ENCODE measurements at regions not wholly inside any gene's neighbourhood (a gene's known extent, or its start where the extent isn't known, plus 50 kb on each side); places are given as distances from the start of the nearest gene placed in this dataset.

- in situ Hi-C loops (cut with MboI): no loop called here
- H3K27me3 ChIP-seq (ENCODE audit: control insufficient read depth in 2 of 2, insufficient read depth in 2 of 2, low read length in 2 of 2): peaks cover 0 to 4% of the 10 kb centered on the region in 2 experiments; a peak in 1 of 5 replicates
- DNase-seq (ENCODE audit: extremely low read depth in 1 of 4, low spot score in 3 of 4) (no peak), FAIRE-seq (no peak), ATAC-seq (no peak)
- POLR2A ChIA-PET: interaction anchor here (0.6 kb wide), 1 partner anchor 196 kb away, joined by 3 read pairs; no protein-coding TSS in a partner anchor
- no peak overlapping the region for H3K4me2 ChIP-seq (ENCODE audit: insufficient read depth, low read length)
- H4K20me1 ChIP-seq (replicated peaks; ENCODE audit: control insufficient read depth, insufficient read depth, low read length): no peaks in the 10 kb centered on the region
- no peaks in the 10 kb centered on the region for H3K79me2 ChIP-seq (ENCODE audit: control insufficient read depth, insufficient read depth, low read length)
- no peak for TF ChIP-seq DACH1 (IDR thresholded peaks at IDR 0.05; ENCODE audit: partially characterized antibody)
- TF ChIP-seq ZNF507 (tag; conservative IDR thresholded peaks at IDR 0.05): no peak
- TF ChIP-seq, protein P1, sequence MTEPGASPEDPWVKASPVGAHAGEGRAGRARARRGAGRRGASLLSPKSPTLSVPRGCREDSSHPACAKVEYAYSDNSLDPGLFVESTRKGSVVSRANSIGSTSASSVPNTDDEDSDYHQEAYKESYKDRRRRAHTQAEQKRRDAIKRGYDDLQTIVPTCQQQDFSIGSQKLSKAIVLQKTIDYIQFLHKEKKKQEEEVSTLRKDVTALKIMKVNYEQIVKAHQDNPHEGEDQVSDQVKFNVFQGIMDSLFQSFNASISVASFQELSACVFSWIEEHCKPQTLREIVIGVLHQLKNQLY (CRISPR knock-in tag; conservative IDR thresholded peaks at IDR 0.05): no peak
- BruUV-seq (replicated peaks): no TSS peak
- intact Hi-C loops (cut with micrococcal nuclease): no loop called here
- CTCF ChIA-PET (ENCODE audit: low intra/inter-chr PET ratio): no interaction called here
- H3K4me3 ChIP-seq: no peak overlapping the region
- WGBS (ENCODE audit: insufficient coverage, low coverage, missing lambda C conversion rate): 6% methylated on average over 8 of the region's 8 CpGs
- no peaks in the 10 kb centered on the region for H3K9me3 ChIP-seq (replicated peaks; ENCODE audit: control insufficient read depth, insufficient read depth, low read depth, low read length)
- no peak overlapping the region for H3K27ac ChIP-seq (ENCODE audit: extremely low read depth, low read depth, low read length)
- H3K9ac ChIP-seq (ENCODE audit: insufficient read depth in 1 of 2, low read depth in 2 of 2, low read length in 2 of 2): no peak overlapping the region
- H2AFZ ChIP-seq (ENCODE audit: low read depth, low read length): no peak overlapping the region
- H3K4me1 ChIP-seq (replicated peaks in 1 of 2; ENCODE audit: control insufficient read depth in 2 of 2, insufficient read depth in 2 of 2, low read length in 2 of 2): no peaks in the 10 kb centered on the region
- H3K9me1 ChIP-seq (ENCODE audit: control insufficient read depth, insufficient read depth, low read length): no peaks in the 10 kb centered on the region
- H3K36me3 ChIP-seq (ENCODE audit: control insufficient read depth, insufficient read depth, low read length): no peaks in the 10 kb centered on the region
Observed at GRCh38 chr13:26880735-26881134, 120.1 kb upstream of the GPR12 start.

DNA sequence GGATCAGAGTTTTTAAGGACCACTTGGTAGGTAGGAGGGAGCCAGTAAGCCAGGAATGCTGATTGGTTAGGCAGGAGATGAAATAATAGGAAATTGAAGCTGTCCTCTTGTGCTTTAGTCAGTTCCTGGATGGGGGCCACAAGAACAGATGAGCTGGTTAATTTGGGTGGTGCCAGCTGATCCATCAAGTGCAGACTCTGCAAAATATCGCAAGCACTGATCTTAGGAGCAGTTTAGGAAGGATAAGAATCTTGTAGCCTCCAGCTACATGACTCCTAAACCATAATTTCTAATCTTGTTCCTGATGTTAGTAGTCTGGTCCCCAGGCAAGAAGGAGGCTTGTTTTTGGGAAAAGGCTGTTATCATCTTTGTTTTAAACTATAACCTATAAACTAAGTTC is 117.9 kb upstream of the GPR12 start:
- Histone ChIP-seq H3K27me3 (ENCODE audit: control insufficient read depth in 2 of 2, insufficient read depth in 2 of 2, low read length in 2 of 2) (peaks cover 0 to 4% of the 10 kb centered on the region in 2 experiments; a peak in 1 of 5 replicates), H3K4me3 (no peak overlapping the region), H3K79me2 (ENCODE audit: control insufficient read depth, insufficient read depth, low read length) (no peaks in the 10 kb centered on the region), H3K9me1 (ENCODE audit: control insufficient read depth, insufficient read depth, low read length) (no peaks in the 10 kb centered on the region), H4K20me1 (replicated peaks; ENCODE audit: control insufficient read depth, insufficient read depth, low read length) (no peaks in the 10 kb centered on the region), H3K36me3 (ENCODE audit: control insufficient read depth, insufficient read depth, low read length) (no peaks in the 10 kb centered on the region), H3K4me1 (replicated peaks in 1 of 2; ENCODE audit: control insufficient read depth in 2 of 2, insufficient read depth in 2 of 2, low read length in 2 of 2) (no peaks in the 10 kb centered on the region), H2AFZ (ENCODE audit: low read depth, low read length) (no peak overlapping the region), H3K9me3 (replicated peaks; ENCODE audit: control insufficient read depth, insufficient read depth, low read depth, low read length) (no peaks in the 10 kb centered on the region), H3K9ac (ENCODE audit: insufficient read depth in 1 of 2, low read depth in 2 of 2, low read length in 2 of 2) (no peak overlapping the region), H3K27ac (ENCODE audit: extremely low read depth, low read depth, low read length) (no peak overlapping the region), H3K4me2 (ENCODE audit: insufficient read depth, low read length) (no peak overlapping the region)
- ChIA-PET CTCF (ENCODE audit: low intra/inter-chr PET ratio) (no interaction called here), POLR2A (interaction anchor here (0.7 to 0.8 kb wide), 2 partner anchors 656 to 1078 kb away, joined by 3 read pairs; no protein-coding TSS in a partner anchor)
- in situ Hi-C loops (cut with MboI): no loop called here
- DNase-seq (ENCODE audit: extremely low read depth in 1 of 4, low spot score in 3 of 4) (no peak), ATAC-seq (no peak), FAIRE-seq (no peak)
- TF ChIP-seq XRCC3 (IDR thresholded peaks at IDR 0.05): no peak
- intact Hi-C loops (cut with micrococcal nuclease): no loop called here
- WGBS (ENCODE audit: insufficient coverage, low coverage, missing lambda C conversion rate): 0% methylated on average over 1 of the region's 1 CpG
- no TSS peak for BruUV-seq (replicated peaks)

Data from K562 (cell line).